ENCODE measurements at regions not wholly inside any gene's neighbourhood (a gene's known extent, or its start where the extent isn't known, plus 50 kb on each side); places are given as distances from the start of the nearest gene placed in this dataset.

DNA sequence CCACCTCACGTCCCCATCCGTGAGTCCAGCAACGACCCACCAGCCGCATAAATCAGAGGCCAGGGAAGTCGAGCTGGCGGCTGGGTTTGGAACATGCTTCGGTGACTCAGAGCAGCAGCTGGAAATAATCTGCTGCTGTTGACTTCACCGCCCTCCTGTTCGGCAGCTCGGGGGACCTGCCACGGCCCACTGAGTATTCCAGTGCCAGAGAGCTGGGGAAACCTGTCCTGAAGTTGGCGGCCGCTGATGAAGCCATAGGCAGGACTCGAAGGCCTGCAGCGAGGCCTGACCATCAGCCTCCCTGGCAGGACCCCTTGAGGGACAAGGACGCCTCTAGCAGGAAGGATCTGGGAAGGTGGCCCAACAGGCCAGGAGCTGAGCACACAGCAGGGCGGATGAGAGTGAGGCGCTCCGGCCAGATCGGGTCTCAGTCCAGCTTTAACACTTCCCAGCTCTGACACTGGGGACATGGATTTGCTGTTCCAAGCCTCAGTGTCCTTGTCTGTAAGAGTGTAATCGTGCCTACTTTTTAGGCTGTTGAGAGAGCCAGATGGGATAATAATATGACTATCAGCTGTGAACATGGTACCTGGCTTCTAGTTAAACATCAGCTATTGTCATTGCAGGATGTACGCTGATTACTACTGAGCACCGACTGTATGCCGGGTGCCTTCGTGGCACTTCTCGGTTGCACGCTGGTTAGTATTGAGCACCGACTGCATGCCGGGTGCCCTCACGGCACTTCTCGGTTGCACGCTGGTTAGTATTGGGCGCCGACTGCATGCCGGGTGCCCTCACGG lies 50.4 kb upstream of the CIBAR2 start:
- DNase-seq (ENCODE audit: low spot score) = no peak

DNA sequence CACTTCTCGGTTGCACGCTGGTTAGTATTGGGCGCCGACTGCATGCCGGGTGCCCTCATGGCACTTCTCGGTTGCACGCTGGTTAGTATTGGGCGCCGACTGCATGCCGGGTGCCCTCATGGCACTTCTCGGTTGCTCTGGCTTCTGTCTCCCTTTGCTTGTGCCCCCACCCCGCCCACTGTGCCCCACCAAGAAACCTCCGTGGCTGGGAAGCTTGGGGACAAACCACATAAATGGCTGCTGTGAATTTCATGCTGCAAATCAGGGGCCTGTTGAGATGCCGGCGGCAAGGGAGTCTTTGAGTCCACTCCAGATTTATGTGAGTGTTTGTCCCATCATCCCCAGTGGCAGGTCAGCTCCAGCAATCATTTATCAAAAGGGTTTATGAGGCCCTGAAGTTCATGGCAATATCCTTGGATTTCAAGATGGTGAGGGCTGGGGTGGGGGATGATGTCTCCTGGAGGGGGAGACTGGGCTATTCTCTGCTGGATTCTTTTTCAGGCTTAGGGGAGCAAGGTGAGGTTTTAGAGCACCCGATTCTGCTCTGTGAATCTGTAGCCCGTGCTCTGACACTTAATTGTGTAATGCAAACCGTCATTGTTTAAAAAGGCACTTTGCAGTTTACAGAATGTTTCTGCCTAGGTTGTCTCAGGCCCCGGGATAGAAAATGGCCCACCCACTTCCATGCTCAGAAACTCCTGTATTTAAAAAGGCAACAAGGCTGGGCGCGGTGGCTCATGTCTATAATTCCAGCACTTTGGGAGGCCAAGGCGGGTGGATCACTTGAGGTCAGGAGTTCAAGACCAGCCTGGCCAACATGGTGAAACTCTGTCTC lies 51.2 kb upstream of the CIBAR2 start:
- no peak for DNase-seq (ENCODE audit: low spot score)

DNA sequence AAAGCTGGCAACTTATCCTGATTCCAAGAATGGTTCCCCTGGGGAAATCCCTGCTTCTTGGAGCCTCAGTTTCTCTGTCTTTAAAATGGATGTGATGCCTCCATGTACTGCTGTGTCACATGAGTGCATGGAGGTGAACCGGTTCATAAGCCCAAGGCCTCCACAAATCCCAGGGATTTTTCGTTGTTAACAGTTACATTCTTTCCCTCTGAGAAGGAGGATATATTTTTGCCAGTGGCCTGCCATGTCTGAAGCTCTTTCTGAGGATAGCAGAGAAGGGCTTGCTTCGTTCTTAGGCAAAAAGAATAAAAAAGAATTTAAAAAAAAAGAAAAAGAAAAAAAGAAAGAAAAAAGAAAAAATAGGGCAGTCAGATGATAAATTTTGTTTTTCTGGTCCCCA lies 52.2 kb upstream of the CIBAR2 start:
- no peak for DNase-seq (ENCODE audit: low spot score)

DNA sequence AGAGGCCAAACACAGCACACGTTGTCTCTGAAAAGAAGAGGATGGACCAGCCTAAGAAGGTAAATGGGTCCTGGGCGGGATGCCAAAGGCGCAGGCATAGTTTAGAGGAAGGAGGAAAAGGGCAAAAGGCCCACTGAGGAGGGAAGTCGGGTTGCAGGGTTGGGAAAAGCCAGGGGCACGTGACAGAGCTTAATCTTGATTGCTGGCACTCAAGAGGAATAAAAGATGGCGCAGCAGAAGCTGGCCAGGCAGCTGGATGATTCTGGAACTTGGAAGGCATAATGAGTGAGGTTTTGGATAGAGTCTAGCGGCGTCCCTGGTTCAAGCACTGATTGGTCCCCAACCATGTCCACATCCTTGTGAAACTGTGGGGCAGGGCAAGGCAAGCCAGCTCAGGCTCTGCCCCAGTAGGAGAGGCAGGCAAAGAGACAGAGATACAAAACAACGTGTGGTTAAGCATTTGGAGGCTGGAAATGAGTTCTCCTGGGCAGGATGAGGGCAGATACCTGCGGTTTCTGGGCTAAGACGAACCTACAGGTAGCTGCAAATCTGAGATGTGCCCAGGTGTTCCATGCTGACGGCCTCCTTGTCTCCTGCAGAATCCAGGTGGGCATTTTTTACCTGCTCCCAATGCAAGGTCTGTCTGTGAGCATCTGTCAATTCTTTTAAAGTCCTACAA lies 52.7 kb upstream of the CIBAR2 start:
- no peak for DNase-seq (ENCODE audit: low spot score)

DNA sequence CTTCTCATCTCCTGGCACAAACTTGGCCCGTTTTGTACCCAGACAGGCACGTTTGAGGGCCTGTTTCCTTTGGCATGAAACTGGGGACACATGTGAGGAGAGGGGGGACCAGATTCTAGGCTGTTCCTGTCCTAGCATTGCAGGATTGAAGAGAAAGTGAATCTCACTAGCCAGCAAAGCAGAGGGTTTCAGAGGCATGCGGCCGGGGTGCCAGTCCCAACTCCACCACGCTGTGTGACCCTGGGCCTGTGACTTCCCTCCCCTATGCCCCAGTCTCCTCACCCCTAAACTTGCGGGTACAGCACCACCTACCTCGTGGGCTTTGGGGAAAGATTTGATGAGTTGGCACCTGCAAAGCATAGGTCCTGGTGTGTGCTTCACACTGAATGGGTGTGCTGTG lies 53.5 kb upstream of the CIBAR2 start:
- no peak for DNase-seq (ENCODE audit: low spot score)

DNA sequence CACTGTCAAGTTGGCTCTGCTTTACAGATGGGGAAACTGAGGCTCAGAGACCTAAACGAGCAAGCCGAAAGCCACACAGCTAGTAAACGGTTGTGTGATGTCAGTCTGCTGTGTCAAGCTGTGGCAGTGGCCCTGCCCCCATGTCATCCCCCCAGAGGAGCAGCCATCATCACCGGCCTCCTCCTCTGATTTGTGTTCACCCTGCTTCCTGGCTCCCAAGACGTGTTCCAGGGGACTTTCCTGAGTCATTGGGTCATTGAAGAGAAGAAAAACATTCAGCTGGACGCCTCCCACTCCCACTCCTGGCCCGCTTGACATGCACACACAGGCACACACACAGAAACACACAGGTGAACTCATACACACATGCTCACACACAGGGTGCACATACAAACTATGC lies 54.0 kb upstream of the CIBAR2 start:
- DNase-seq (ENCODE audit: low spot score) = no peak

DNA sequence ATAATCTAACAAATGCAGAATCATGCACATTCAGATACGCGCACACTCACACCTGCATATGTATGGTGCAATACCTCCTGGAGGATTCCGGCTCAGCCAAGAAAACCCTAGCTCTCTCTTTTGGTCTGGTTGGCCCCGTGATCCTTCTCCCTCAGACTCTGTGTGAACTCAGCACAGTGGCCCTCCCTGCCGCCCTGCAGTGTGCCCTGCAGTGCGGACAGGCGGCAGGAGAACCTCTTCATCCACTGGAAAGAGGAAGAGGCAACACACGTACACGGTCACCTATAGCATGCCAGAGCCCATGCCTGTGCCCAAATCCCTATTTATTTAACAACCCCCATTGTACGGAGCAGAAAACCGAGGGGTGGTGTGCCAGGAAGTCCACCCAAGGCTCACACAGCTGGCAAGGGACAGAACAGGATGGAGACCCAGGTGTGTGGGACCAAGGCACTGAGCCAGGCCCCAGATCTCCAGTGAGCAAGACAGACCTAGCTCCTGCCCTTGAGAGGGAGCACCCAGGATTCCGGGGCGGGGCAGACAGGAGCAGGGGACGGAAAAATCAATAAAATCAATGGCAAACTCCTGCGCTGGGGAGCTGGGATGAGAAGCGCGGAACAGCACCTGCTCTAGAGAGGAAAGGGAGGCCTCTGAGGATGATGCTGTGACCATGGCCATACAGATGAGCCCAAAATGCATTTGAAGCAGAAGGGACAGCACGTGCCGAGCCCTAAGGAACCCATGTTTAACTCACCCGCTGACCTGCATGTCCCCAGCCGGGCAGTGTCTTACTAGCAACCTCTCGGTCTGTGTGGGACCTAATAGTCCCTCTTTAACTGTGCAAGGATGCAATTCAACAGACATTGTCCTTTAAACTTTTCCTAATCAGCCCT lies 54.7 kb upstream of the CIBAR2 start:
- no peak for DNase-seq (ENCODE audit: low spot score)

DNA sequence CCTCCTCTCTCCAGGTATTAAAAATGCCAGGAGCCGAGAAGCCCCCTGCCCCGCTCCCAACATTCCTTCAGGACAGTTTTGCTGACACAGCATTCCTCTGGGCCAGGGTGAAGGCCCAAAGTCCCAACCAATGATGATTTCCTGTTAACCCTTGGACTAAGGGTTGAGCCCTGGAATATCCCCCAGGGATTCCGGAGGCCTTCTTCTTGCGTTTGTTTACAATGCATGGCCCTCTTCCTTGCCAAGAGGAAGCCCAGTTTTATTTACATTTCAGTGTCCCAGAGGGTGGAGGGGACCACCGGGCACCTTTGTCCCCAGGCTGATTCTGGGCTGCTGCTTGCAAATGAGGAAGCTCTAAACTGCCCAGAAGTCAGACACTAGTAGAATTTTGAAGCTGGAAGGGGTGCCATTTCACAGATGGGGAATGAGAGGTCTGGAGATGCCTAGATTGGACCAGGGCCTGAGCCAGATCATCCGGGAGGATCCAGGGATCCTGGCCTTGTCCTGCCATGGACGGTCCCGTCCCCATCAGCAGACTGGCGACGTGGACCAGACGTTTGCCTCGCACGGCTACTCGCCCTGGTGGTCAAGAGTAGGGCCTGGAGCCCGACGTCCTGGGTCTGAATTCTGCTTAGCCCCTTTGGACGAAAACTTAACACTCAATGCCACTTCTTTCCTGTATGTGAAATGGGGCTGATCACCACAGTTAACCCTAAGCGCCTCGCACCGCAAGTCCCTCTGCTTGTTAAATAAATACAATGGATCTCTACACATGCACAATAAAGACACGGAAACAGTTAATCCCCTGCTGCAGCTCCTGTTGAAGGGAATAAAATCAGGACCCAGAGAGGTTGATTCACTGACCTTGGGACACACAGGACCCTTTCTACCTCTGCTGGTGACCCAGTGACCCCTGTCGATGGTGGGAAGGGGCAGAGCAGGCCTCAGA lies 55.6 kb upstream of the CIBAR2 start:
- DNase-seq (ENCODE audit: low spot score) = no peak

DNA sequence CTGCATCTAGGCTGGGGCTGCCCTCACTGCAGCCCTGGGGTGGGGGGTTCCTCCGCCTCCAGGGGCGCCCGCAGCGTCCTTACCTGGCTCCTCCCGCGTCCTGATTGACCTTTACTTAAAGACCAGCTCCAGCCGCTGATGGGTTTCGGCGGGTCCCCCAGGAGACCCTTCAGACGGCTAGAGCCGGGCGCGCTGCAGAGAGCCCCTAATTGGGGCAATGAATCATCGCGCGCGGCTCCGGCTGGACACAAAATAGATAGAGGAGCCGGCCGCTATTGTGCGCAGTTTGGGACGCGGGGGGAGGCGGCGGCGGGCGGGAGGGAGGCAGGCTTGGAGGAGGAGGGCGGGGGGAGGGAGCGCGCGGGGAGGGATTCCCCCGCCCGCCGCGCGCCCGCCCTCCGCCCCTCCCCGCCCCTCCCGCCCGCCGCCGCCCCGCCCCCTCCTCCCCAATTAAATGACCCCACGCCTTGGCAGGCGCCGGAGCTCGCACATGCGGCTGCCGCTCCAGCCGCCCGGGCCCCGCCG lies 56.5 kb upstream of the CIBAR2 start:
- no peak for DNase-seq (ENCODE audit: low spot score)

DNA sequence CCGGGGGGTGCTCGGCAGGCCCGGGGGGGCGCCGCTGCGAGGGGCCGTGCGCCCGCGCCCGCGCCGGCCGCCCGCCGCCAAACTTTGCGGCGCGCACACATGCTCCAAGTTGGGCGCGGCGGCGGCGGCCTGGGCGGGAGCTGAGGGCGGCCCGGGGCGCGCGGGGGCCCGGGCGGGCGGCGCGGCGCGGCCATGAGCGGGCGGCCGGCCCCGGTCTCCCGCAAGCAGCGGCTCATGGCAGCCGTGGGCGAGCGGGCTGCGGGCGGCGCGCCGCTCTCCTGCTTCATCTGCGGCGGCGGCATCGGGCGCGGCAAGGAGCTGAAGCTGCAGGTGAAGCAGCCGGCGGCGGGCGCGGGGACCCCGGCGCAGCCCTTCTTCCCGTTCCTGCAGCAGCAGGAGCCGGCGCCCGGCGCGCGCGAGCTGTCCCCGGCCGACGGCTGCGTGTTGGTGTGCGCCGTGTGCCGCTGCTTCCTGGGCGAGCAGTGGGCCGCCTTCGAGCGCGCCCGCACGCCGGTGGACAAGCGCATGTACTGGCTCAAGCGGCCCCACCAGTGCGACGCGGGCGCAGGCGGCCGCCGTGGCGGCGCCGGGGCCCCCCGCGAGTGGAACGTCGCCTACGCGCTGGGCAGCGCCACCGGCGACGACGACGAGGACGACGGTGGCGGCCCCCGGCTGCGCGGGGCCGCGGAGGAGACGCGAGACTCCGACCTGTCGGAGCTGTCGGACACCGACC lies 57.2 kb upstream of the CIBAR2 start:
- DNase-seq (ENCODE audit: low spot score) = no peak

DNA sequence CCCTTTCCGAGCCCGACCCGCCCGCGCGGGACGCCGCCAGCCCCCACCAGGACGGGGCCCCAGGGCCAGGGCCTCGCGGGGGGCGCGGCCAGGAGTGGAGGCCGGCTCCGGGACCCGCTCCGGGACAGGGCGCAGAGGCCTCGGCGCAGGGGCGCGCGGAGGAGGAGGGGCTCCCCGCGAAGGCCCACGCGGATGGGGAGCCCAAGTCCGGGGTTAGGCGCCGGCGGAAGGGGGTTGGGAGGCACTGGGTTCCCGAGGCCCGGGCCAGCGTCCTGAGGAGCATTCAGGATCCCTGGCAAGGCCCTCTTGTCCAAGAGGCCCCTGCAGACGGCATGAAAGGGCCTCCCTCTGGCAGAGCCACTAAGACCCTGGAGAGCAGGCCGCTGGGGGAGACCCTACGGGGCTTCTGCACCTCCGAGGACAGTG lies 57.8 kb upstream of the CIBAR2 start:
- DNase-seq (ENCODE audit: low spot score) = no peak

DNA sequence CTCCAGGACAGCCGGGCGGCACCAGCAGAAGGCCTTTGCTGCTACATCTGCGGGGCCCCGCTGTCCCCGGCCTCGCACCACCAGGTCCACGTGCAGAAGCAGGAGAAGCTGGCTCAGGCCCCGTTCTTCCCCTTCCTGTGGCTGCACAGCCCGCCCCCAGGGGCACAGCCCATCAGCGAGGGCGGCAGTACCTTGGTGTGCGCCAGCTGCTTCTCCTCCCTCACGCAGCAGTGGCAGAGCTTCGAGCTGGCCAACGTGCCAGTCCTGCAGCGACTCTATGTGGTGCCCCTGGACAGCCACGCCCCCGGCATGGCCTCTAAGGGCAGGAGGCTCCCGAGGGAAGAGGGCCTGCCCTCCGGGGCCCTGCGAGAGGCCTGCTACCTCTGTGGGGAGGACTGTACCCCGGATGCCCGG lies 58.3 kb upstream of the CIBAR2 start:
- DNase-seq (ENCODE audit: low spot score) = no peak

DNA sequence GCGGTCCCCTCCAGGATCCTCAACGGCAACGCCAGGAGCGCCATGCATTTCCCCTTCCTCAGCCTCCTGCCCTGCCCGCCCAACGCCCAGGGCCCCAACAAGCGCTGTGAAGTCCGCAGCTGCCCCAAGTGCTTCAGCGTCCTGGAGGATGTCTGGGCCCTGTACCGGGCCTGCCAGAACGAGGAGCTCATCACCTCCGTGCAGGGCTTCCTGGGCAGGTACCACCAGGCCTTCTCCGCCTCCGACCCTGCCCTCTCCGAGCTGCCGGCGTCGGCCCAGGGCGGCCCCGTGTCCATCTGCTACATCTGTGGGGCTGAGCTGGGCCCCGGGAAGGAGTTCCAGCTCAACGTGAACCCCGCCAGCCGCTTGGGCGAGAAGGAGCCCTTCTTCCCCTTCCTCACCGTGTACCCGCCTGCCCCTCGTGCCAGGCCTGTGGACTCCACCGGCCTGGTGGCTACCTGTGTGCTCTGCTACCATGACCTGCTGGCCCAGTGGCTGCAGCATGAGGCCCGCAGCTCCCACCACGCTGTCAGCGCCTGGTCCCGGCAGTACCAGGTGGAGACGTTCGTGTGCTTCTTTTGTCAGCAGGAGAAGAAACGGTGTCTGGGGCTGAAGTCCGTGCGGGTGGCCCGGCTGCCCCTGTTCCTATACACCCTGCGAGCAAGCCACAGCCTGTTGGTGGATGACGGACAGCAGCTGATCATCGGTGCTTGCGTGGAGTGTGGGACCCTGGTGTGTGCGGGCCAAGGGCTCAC lies 58.9 kb upstream of the CIBAR2 start:
- DNase-seq (ENCODE audit: low spot score) = no peak

DNA sequence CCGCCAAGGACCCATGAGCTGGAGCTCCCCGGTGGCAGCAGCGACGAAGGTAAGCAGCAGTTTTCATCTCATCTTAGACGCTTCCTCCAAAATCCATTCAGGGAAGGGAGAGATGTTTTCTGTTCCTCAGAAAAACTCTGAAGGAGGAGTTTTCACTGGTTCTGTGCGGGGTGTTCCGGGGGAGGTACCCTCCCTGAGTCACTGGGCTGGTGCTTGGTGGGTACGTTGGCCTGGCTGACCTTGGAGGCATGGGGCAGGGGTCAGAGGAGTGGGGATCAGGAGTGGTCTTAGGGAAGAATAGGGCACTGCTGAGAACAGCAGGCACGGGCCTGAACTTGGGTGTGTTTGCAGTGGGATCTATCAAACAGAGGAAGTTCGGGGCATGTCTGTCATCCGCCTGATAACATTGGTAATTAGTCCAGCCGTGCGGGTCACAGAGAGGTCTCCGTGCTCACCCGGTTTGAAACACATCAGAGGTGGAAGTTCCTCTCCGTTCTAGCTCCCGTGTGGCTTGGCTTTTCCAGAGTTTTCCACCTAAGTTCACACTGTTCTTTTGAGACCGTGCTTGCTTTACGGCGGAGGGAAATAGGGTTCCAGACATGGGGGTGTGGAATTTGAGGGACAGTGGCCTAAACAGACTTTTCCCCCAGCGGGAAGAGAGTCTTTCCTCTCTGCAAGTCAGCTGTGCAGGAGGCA lies 59.6 kb upstream of the CIBAR2 start:
- no peak for DNase-seq (ENCODE audit: low spot score)

DNA sequence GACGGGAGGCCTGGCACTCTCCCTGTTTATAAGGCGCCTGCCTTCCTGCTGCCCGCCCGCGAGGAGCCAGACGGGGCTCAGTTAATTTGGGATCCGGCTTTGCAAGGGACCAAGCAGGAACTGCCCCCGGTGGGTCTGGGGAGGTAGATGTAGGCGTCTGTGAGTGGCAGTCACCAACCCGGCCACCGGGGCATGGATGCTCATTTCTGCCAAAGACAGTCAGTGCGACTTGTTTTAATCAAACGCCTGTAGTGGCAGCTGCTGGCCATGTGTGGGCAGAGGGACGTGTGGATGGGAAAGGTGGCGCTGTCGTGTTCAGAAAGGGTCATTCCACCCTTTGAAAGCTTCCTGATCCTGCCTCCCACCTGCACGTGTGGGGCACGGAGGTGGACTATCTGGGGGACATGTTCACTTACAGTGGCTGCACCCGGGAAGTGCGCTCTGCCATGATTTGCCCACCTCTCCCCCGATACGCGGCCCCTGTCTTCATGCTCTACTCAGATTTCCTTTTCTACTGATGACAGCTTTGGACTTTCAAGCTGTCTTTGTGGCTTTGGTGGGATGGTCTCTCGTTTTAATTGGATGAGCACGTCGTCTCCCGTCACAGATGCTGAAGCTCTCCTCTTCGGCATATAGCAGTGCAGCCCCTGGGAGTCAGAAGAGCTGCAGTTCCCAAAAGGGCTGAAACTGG lies 60.3 kb upstream of the CIBAR2 start:
- no peak for DNase-seq (ENCODE audit: low spot score)

DNA sequence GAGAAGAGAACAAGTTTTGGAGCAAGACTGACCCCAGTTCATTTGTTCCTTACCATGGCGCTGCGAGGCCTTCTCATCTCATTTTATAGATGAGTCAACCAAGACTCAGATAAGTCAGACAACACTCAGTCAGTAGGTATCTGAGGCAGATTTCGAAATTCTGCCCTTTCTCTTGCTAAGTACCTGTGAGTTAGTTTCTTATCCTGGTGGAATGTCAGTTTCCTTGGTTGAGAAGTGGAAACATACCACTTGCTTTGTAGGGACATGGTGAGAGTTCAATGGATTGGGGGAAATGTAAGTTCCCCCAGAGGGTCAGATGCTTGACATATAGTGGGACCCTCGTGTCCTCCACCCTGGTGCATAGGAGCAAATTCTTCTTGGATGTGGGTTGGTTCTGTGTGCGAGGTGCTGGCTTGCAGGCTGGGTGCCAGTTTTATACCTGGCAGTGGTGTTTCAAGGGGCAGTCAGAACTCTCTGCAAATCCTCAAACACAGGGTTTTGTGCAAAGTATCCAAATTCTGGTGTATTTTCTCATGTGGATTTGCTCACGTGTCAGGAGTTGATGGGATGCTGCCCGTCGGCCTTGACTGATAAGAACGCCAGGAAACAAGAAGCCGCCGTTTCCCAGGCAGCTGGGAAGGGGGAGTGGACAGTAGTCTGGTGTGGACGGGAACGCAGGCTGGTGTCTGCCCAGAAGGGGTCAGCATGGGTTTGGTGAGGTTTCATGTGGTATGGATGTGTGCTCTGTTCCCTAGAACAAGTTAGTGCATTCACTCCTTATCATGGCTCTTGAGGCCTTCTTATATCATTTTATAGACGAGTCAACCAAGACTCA lies 61.1 kb upstream of the CIBAR2 start:
- DNase-seq (ENCODE audit: low spot score) = no peak
